ENCODE measurements at regions not wholly inside any gene's neighbourhood (a gene's known extent, or its start where the extent isn't known, plus 50 kb on each side); places are given as distances from the start of the nearest gene placed in this dataset.

DNA sequence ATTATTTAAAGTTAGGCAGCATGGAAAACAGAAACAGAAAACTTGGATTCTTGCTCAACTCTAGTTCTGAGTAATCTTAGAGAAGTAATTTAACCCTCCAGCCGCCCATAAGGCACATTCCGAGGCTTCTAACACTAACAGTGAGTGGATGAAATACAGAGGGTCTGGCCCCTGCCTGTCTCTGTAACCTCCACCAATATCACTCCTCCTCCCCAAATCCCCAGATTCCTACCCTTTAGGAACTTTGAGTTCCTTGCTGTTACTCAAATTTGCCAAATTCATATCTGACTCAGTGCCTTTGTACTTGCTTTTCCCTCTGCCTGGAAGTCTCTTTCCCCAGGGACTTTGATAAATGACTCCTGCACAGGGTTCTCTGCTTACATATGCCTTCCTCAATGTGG is 112.5 kb upstream of the TGFBR2 start:
- no peak for DNase-seq (ENCODE audit: low read depth, low spot score)
- in situ Hi-C loops (cut with HindIII; ENCODE audit: low pct_unique_long_range_greater_than_20kb, low sequenced_read_pairs): no loop called here

GRCh38 chr3:30495172-30496065 is 111.0 kb upstream of the TGFBR2 start:
- no peak for DNase-seq (ENCODE audit: low read depth, low spot score)

GRCh38 chr3:30496066-30496966 is 110.1 kb upstream of the TGFBR2 start:
- in situ Hi-C loops (cut with HindIII; ENCODE audit: low pct_unique_long_range_greater_than_20kb, low sequenced_read_pairs): no loop called here
- DNase-seq (ENCODE audit: low read depth, low spot score): no peak

More at GRCh38 chr3:30495172-30496065, 111.0 kb upstream of the TGFBR2 start:
- in situ Hi-C loops (cut with HindIII; ENCODE audit: low pct_unique_long_range_greater_than_20kb, low sequenced_read_pairs): no loop called here

DNA sequence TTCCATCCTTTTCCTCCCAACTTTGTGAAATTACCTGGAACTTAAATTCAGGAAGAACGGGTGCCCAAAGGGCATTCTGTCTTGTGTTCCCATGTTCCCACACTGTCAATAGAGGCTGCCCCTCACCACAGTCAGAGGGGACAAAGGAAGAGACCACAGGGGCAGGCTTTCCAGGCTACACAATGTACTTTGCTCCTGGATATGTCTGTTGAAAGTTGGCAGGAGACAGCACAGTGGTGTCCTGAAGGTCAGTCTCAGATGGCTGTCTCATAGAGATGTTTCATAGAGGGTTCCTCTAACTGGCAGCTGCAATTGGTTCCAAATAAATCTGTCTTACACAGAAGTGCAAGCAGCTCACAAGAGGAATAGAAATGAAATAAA is 107.8 kb upstream of the TGFBR2 start:
- in situ Hi-C loops (cut with HindIII; ENCODE audit: low pct_unique_long_range_greater_than_20kb, low sequenced_read_pairs): no loop called here
- DNase-seq (ENCODE audit: low read depth, low spot score): no peak

DNA sequence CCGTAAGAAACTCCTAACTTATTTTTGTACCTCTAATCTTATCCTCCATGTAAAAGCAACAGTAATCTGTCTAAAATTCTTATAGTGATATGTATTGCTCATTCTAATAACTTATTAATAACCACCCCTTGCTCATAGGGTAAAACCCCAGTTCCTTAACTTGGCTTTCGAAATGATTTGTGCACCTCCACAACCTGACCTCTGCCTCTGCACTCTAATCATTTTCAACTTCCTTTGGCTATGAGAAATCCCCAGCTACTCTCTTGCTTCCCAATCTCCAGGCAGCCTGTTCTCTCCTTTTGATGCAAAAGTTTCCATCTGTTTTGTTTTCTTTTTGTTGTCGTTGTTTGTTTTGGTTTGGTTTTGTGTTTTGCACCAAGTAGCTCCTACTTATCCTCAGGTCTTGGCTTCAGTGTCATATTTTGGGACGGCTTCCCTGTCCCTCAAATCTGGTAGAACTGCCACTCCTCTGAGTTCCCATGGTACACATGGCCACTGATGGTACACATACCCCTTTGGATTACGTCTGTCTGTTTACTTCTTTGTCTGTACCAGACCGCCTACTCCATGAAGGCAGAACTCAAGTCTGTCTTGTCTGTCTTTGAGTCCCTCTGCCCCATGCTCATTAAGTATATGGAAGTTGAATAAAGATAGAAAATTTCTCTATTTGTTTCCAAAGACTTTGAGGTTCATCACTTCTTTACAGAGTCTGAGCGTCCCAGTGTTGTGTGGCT is 105.6 kb upstream of the TGFBR2 start:
- in situ Hi-C loops (cut with HindIII; ENCODE audit: low pct_unique_long_range_greater_than_20kb, low sequenced_read_pairs): no loop called here

GRCh38 chr3:30501526-30501925 is 104.9 kb upstream of the TGFBR2 start:
- DNase-seq (ENCODE audit: low read depth, low spot score): no peak
- in situ Hi-C loops (cut with HindIII; ENCODE audit: low pct_unique_long_range_greater_than_20kb, low sequenced_read_pairs): no loop called here

More for the DNA sequence above, 105.6 kb upstream of the TGFBR2 start:
- DNase-seq (ENCODE audit: low read depth, low spot score): no peak

- no peak for DNase-seq (ENCODE audit: low read depth, low spot score)
- in situ Hi-C loops (cut with HindIII; ENCODE audit: low pct_unique_long_range_greater_than_20kb, low sequenced_read_pairs): no loop called here
Observed at GRCh38 chr3:30502051-30502741, 104.2 kb upstream of the TGFBR2 start.

GRCh38 chr3:30502742-30503073 is 103.7 kb upstream of the TGFBR2 start:
- DNase-seq (ENCODE audit: low read depth, low spot score): no peak
- in situ Hi-C loops (cut with HindIII; ENCODE audit: low pct_unique_long_range_greater_than_20kb, low sequenced_read_pairs): no loop called here

- in situ Hi-C loops (cut with HindIII; ENCODE audit: low pct_unique_long_range_greater_than_20kb, low sequenced_read_pairs): no loop called here
- DNase-seq (ENCODE audit: low read depth, low spot score): no peak
Observed at GRCh38 chr3:30503446-30503845, 103.0 kb upstream of the TGFBR2 start.

DNA sequence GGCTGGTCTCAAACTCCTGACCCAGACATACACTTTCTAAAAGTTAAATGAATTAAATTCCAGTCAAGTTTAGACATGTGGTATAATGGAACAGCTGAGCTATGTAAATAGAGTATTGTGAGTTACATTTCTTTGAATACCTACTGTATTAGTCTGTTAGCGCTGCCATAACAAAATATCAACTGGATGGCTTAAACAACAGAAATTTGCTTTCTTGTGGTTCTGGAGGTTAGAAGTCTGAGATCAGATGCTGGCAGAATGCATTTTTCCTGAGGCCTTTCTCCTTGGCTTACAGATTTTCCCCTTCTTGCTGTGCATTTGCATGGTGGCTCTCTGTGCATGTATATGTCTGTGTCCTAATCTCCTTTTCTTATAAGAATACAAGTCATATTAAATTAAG is 101.5 kb upstream of the TGFBR2 start:
- no peak for DNase-seq (ENCODE audit: low read depth, low spot score)
- in situ Hi-C loops (cut with HindIII; ENCODE audit: low pct_unique_long_range_greater_than_20kb, low sequenced_read_pairs): no loop called here

DNA sequence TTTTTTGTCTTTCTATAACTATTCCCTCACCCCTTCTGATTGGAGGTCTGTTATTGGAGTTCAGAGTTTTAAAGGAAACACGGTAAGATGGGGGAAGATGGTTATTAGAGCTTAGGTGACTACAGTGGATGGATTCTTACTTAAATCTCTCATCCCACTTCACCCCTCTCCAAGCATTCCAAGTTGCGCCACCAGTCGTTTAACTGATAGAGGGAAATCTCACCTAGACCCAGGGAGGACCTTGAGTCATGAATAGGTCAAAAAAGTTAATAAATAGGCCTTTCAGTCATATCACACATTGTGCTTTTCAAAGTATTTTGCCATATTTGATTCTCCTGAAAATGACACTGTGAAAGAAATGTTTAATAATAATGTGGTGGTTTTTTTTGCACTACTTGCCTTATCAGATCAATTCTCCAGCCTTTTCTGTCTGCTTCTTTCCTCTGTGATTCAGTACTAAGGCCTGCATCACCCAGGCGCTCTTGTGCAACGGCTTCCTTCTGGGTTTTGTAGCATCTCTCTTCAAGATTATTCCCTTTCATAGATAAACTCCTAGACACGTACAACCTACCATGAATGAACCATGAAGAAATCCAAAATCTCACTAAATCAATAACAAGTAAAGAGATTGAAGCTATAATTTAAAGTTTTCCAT is 100.4 kb upstream of the TGFBR2 start:
- in situ Hi-C loops (cut with HindIII; ENCODE audit: low pct_unique_long_range_greater_than_20kb, low sequenced_read_pairs): no loop called here
- DNase-seq (ENCODE audit: low read depth, low spot score): no peak

GRCh38 chr3:30508339-30508738 is 98.1 kb upstream of the TGFBR2 start:
- in situ Hi-C loops (cut with HindIII; ENCODE audit: low pct_unique_long_range_greater_than_20kb, low sequenced_read_pairs): no loop called here
- no peak for DNase-seq (ENCODE audit: low read depth, low spot score)

- in situ Hi-C loops (cut with HindIII; ENCODE audit: low pct_unique_long_range_greater_than_20kb, low sequenced_read_pairs): no loop called here
- no peak for DNase-seq (ENCODE audit: low read depth, low spot score)
Observed at GRCh38 chr3:30510596-30510995, 95.8 kb upstream of the TGFBR2 start.

DNA sequence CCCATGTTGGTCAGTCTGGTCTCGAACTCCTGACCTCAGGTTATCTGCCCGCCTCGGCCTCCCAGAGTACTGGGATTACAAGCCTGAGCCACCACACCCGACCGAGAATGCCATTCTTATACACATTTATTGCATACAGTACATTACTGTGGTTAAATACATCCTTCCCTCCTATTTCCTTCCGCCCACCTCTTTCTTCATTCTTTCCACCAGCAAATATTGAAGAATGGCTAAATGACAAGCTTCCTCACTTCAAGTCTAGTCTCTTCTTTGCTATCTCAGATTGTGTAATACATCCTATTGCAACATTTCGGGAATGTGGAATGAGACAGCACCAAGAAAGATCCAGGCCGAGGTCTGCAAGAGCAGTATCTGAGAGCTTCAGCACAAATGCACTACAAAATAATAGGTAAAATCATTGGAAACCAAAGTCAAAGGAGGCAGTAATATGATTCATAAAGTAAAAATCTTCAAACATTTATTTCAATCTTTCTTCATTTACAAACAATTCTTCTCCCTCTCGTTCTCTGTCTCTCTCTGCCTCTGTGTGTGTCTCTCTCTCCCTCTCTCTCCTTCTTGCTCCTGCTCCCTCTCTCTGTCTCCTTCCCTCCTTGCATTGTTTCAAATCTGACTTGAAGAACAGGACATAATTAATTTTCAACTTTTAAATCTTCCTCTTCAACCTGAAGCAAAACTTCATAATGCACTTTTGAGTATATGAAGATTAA is 94.7 kb upstream of the TGFBR2 start:
- in situ Hi-C loops (cut with HindIII; ENCODE audit: low pct_unique_long_range_greater_than_20kb, low sequenced_read_pairs): no loop called here
- DNase-seq (ENCODE audit: low read depth, low spot score): peak; percentile 53

- DNase-seq (ENCODE audit: low read depth, low spot score): no peak
- in situ Hi-C loops (cut with HindIII; ENCODE audit: low pct_unique_long_range_greater_than_20kb, low sequenced_read_pairs): no loop called here
Observed at GRCh38 chr3:30512576-30512975, 93.8 kb upstream of the TGFBR2 start.

- in situ Hi-C loops (cut with HindIII; ENCODE audit: low pct_unique_long_range_greater_than_20kb, low sequenced_read_pairs): no loop called here
- no peak for DNase-seq (ENCODE audit: low read depth, low spot score)
Observed at GRCh38 chr3:30513374-30514152, 92.8 kb upstream of the TGFBR2 start.

Data from SK-MEL-5 (cell line).